GM10847 (cell line): ENCODE measurements at regions not wholly inside any gene's neighbourhood (a gene's known extent, or its start where the extent isn't known, plus 50 kb on each side); places are given as distances from the start of the nearest gene placed in this dataset.

Experiments used
- POLR2A ChIP-seq: IDR thresholded peaks from 2 replicates; pipeline ENCODE4 v1.6.1; 2011; ENCODE audit not compliant: insufficient read length; ENCODE audit errors: extremely low read depth

- no peak for TF ChIP-seq POLR2A
Observed at GRCh38 chr14:89648924-89649323, 231.9 kb upstream of the FOXN3 start.

- TF ChIP-seq POLR2A, result no peak
Observed at GRCh38 chr14:89648510-89648909, 231.5 kb upstream of the FOXN3 start.

- TF ChIP-seq POLR2A, result no peak
Observed at GRCh38 chr14:89646971-89647370, 229.9 kb upstream of the FOXN3 start.

GRCh38 chr14:89644641-89645040, 227.6 kb upstream of the FOXN3 start:
- no peak for TF ChIP-seq POLR2A

- TF ChIP-seq POLR2A, result no peak
Observed at GRCh38 chr14:89641495-89642175, 224.6 kb upstream of the FOXN3 start.

- TF ChIP-seq POLR2A, result no peak
Observed at GRCh38 chr14:89640141-89640540, 223.1 kb upstream of the FOXN3 start.

- TF ChIP-seq POLR2A, result no peak
Observed at GRCh38 chr14:89639687-89640086, 222.7 kb upstream of the FOXN3 start.

GRCh38 chr14:89638891-89639290, 221.9 kb upstream of the FOXN3 start:
- TF ChIP-seq POLR2A, result no peak

GRCh38 chr14:89637581-89637980, 220.5 kb upstream of the FOXN3 start:
- TF ChIP-seq POLR2A, result no peak

GRCh38 chr14:89635615-89636014, 218.6 kb upstream of the FOXN3 start:
- TF ChIP-seq POLR2A, result no peak

- TF ChIP-seq POLR2A, result no peak
Observed at GRCh38 chr14:89634037-89634436, 217.0 kb upstream of the FOXN3 start.

- TF ChIP-seq POLR2A, result no peak
Observed at GRCh38 chr14:89630101-89630829, 213.2 kb upstream of the FOXN3 start.

GRCh38 chr14:89629383-89629782, 212.3 kb upstream of the FOXN3 start:
- no peak for TF ChIP-seq POLR2A

GRCh38 chr14:89628521-89628920, 211.5 kb upstream of the FOXN3 start:
- no peak for TF ChIP-seq POLR2A

GRCh38 chr14:89626233-89626806, 209.3 kb upstream of the FOXN3 start:
- no peak for TF ChIP-seq POLR2A

GRCh38 chr14:89625731-89626232, 208.7 kb upstream of the FOXN3 start:
- no peak for TF ChIP-seq POLR2A
